Astrocyte (in vitro differentiated cells and primary cell): ENCODE measurements at regions not wholly inside any gene's neighbourhood (a gene's known extent, or its start where the extent isn't known, plus 50 kb on each side); places are given as distances from the start of the nearest gene placed in this dataset.

Experiments used
- DNase-seq: peaks from one replicate; pipeline ENCODE4 v3.0.0-alpha.2; 2010; ENCODE audit warnings: low read depth
- FAIRE-seq: peaks from 2 replicates; lab custom pipeline; 2011; peaks lifted over from hg19 to GRCh38; lab: Jason Lieb, UNC
- H2AFZ ChIP-seq: 2 replicates; pipeline ENCODE4 v1.6.0; 2012; ENCODE audit warnings: low read depth, low read length, inconsistent platforms
- H3K27ac ChIP-seq: 2 replicates; pipeline ENCODE4 v1.5.1; 2011; ENCODE audit warnings: low read depth, low read length, inconsistent platforms
- H3K27me3 ChIP-seq: 2 replicates; pipeline ENCODE4 v1.6.0; 2011; ENCODE audit warnings: low read length, inconsistent platforms; ENCODE audit not compliant: insufficient read depth
- H3K36me3 ChIP-seq: 2 replicates; pipeline ENCODE4 v1.5.1; 2011; ENCODE audit warnings: low read length, inconsistent platforms; ENCODE audit not compliant: insufficient read depth
- H3K4me1 ChIP-seq: 2 replicates; pipeline ENCODE4 v1.5.1; 2011; ENCODE audit warnings: low read length, inconsistent platforms; ENCODE audit not compliant: insufficient read depth
- H3K4me2 ChIP-seq: 2 replicates; pipeline ENCODE4 v1.6.0; 2012; ENCODE audit warnings: low read length, inconsistent platforms
- H3K4me3 ChIP-seq: 2 replicates; pipeline ENCODE4 v1.5.1; 2011; ENCODE audit warnings: low read depth, mild to moderate bottlenecking, low read length, inconsistent platforms; ENCODE audit not compliant: insufficient read depth
- H3K79me2 ChIP-seq: 2 replicates; pipeline ENCODE4 v1.6.0; 2012; ENCODE audit warnings: mild to moderate bottlenecking, low read length, inconsistent platforms; ENCODE audit not compliant: insufficient read depth
- H3K9ac ChIP-seq: 2 replicates; pipeline ENCODE4 v1.6.0; 2012; ENCODE audit warnings: mild to moderate bottlenecking, low read length, inconsistent platforms
- H3K9me3 ChIP-seq: 2 replicates; pipeline ENCODE4 v1.5.1; 2012; ENCODE audit warnings: low read depth, mild to moderate bottlenecking, low read length, inconsistent platforms; ENCODE audit not compliant: insufficient read depth
- H4K20me1 ChIP-seq: 2 replicates; pipeline ENCODE4 v1.6.0; 2012; ENCODE audit warnings: low read length, inconsistent platforms; ENCODE audit not compliant: insufficient read depth
- H3K27ac Mint-ChIP-seq: one replicate; pipeline ENCODE4 v1.8.0; 2021; ENCODE audit warnings: mild to moderate bottlenecking, mixed read lengths; ENCODE audit not compliant: unreplicated experiment
- H3K27me3 Mint-ChIP-seq: one replicate; pipeline ENCODE4 v1.8.0; 2021; ENCODE audit warnings: low read depth, mixed read lengths; ENCODE audit not compliant: unreplicated experiment
- H3K36me3 Mint-ChIP-seq: one replicate; pipeline ENCODE4 v1.8.0; 2021; ENCODE audit warnings: low read depth, mixed read lengths; ENCODE audit not compliant: unreplicated experiment
- H3K4me1 Mint-ChIP-seq: one replicate; pipeline ENCODE4 v1.8.0; 2021; ENCODE audit warnings: low read depth, mixed read lengths; ENCODE audit not compliant: unreplicated experiment
- H3K4me3 Mint-ChIP-seq: one replicate; pipeline ENCODE4 v1.8.0; 2021; ENCODE audit warnings: mild to moderate bottlenecking, moderate library complexity, mixed read lengths; ENCODE audit not compliant: unreplicated experiment
- H3K9me3 Mint-ChIP-seq: one replicate; pipeline ENCODE4 v1.8.0; 2021; ENCODE audit warnings: mild to moderate bottlenecking, mixed read lengths; ENCODE audit not compliant: unreplicated experiment
- CTCF ChIP-seq: IDR thresholded peaks from 2 replicates; pipeline ENCODE4 v1.5.1; 2011; ENCODE audit warnings: low read depth, mild to moderate bottlenecking, inconsistent platforms, low read length, moderate library complexity; ENCODE audit not compliant: insufficient read depth
- EZH2 ChIP-seq: IDR thresholded peaks from 2 replicates; pipeline ENCODE4 v1.6.1; 2012; ENCODE audit warnings: mild to moderate bottlenecking, low read length, inconsistent platforms; ENCODE audit not compliant: insufficient read depth

GRCh38 chr11:26142891-26143290 is 189.0 kb upstream of the ANO3 start:
- H3K4me1 ChIP-seq: no peaks in the 10 kb centered on the region
- H3K4me3 ChIP-seq: no peak overlapping the region
- H3K4me2 ChIP-seq: no peak overlapping the region
- no peaks in the 10 kb centered on the region for H3K36me3 Mint-ChIP-seq
- H3K9ac ChIP-seq: no peak overlapping the region
- DNase-seq (no peak), FAIRE-seq (no peak)
- H3K27ac ChIP-seq: no peak overlapping the region
- TF ChIP-seq EZH2 (no peak), CTCF (no peak)
- no peaks in the 10 kb centered on the region for H4K20me1 ChIP-seq
- no peak overlapping the region for H3K4me3 Mint-ChIP-seq
- H3K79me2 ChIP-seq: no peaks in the 10 kb centered on the region
- no peaks in the 10 kb centered on the region for H3K9me3 Mint-ChIP-seq
- H3K27me3 ChIP-seq: no peaks in the 10 kb centered on the region
- H3K9me3 ChIP-seq: no peaks in the 10 kb centered on the region
- H3K36me3 ChIP-seq: no peaks in the 10 kb centered on the region
- H3K4me1 Mint-ChIP-seq: peaks cover 8% of the 10 kb centered on the region
- H3K27me3 Mint-ChIP-seq: no peaks in the 10 kb centered on the region
- H2AFZ ChIP-seq: no peak overlapping the region
- H3K27ac Mint-ChIP-seq: no peak overlapping the region

GRCh38 chr11:26143566-26144290 is 188.2 kb upstream of the ANO3 start:
- no peak for TF ChIP-seq EZH2
- no peak for TF ChIP-seq CTCF

GRCh38 chr11:26144291-26144690 is 187.6 kb upstream of the ANO3 start:
- Histone ChIP-seq H4K20me1 (no peaks in the 10 kb centered on the region), H3K27me3 (no peaks in the 10 kb centered on the region), H3K27ac (no peak overlapping the region), H2AFZ (no peak overlapping the region), H3K4me2 (no peak overlapping the region), H3K4me1 (no peaks in the 10 kb centered on the region), H3K79me2 (no peaks in the 10 kb centered on the region), H3K9me3 (no peaks in the 10 kb centered on the region), H3K9ac (no peak overlapping the region), H3K4me3 (no peak overlapping the region), H3K36me3 (no peaks in the 10 kb centered on the region)
- FAIRE-seq: no peak
- DNase-seq: no peak
- Mint-ChIP-seq H3K4me1 (peaks cover 8% of the 10 kb centered on the region), H3K36me3 (no peaks in the 10 kb centered on the region), H3K9me3 (no peaks in the 10 kb centered on the region), H3K27ac (no peak overlapping the region), H3K27me3 (no peaks in the 10 kb centered on the region), H3K4me3 (no peak overlapping the region)
- TF ChIP-seq EZH2 (no peak), CTCF (no peak)

More at GRCh38 chr11:26143566-26144290, 188.2 kb upstream of the ANO3 start:
- H3K4me3 ChIP-seq: no peak overlapping the region
- peaks cover 8% of the 10 kb centered on the region for H3K4me1 Mint-ChIP-seq
- H3K27me3 ChIP-seq: no peaks in the 10 kb centered on the region
- FAIRE-seq (no peak), DNase-seq (no peak)
- no peaks in the 10 kb centered on the region for H3K36me3 Mint-ChIP-seq
- H3K4me3 Mint-ChIP-seq: no peak overlapping the region
- H3K9ac ChIP-seq: no peak overlapping the region
- H3K27ac ChIP-seq: no peak overlapping the region
- no peaks in the 10 kb centered on the region for H3K27me3 Mint-ChIP-seq
- H3K79me2 ChIP-seq: no peaks in the 10 kb centered on the region
- H3K27ac Mint-ChIP-seq: no peak overlapping the region
- H3K4me2 ChIP-seq: no peak overlapping the region
- H3K9me3 ChIP-seq: no peaks in the 10 kb centered on the region
- H4K20me1 ChIP-seq: no peaks in the 10 kb centered on the region
- no peaks in the 10 kb centered on the region for H3K36me3 ChIP-seq
- no peaks in the 10 kb centered on the region for H3K9me3 Mint-ChIP-seq
- H2AFZ ChIP-seq: no peak overlapping the region
- no peaks in the 10 kb centered on the region for H3K4me1 ChIP-seq
